Islet precursor cell (in vitro differentiated cells): ENCODE measurements at regions not wholly inside any gene's neighbourhood (a gene's known extent, or its start where the extent isn't known, plus 50 kb on each side); places are given as distances from the start of the nearest gene placed in this dataset.

Source experiments
- DNase-seq: peaks from one replicate; pipeline ENCODE4 v3.0.0-alpha.2; 2018

DNA sequence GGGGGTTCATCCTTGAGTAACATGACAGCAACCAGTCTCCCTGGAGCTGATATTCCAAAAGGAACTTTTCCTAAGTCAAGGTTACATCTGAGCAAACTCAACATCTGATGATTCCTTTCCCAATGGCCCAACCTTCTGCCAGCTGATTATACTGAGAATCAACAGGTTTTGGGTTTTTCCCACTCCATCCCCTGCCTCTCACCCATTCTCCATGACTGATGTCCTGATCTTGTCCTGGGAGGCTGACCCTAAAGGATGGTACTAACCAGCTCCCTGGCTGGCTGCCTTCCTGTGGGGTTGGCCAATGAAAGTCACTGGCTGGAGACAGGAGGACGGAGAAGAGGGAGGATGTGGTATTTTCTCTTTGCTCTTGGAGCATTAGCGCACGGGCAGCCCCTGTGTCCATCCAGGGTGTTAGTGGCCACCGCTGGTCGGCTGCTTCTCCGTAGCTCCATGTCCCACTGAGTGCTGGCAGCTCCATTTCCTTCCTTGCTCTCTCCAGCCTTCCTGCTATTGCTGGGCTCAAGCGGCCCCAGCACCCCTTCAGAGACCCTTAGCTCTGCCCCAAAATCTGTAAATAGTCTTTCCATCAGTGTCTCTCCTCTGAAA, 306.2 kb upstream of the PITRM1 start:
- DNase-seq: no peak

DNA sequence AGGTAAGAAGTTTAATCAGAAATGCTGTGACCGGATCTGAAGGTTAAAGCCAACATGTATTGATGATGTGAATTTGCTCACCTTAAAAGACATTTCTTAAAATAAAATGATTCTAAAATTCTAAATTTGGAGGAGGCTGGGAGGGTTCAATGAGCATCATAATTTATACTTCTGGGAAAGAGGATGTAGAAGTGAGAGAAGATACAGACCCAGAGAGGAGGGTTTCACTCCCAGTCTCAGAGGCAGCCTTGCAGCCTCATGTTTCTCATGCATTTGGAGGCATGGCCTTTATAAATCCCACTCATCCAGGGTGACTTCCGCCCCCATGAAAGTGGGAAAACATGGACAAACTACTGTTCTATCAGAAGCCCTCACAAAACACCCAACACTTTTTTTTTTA, 305.6 kb upstream of the PITRM1 start:
- DNase-seq: no peak

DNA sequence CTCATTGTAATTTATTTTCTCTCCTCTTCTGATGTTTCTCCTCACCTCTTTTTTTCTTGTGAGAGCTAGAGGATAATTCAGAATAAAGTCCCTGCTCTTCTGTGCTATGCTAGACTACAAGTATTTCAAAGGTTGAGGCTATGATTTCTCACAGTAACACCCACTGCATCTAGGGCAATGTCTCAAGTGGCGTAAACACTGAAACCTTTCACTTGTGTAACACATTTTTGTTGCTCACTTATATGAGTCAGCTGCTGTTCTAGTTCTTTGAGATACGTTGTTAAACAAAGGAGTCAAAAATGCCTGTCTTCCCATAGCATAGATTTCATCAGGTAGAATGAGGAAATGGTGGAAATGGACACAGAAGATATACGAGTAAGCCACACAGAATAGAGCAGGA, 305.1 kb upstream of the PITRM1 start:
- DNase-seq: no peak

DNA sequence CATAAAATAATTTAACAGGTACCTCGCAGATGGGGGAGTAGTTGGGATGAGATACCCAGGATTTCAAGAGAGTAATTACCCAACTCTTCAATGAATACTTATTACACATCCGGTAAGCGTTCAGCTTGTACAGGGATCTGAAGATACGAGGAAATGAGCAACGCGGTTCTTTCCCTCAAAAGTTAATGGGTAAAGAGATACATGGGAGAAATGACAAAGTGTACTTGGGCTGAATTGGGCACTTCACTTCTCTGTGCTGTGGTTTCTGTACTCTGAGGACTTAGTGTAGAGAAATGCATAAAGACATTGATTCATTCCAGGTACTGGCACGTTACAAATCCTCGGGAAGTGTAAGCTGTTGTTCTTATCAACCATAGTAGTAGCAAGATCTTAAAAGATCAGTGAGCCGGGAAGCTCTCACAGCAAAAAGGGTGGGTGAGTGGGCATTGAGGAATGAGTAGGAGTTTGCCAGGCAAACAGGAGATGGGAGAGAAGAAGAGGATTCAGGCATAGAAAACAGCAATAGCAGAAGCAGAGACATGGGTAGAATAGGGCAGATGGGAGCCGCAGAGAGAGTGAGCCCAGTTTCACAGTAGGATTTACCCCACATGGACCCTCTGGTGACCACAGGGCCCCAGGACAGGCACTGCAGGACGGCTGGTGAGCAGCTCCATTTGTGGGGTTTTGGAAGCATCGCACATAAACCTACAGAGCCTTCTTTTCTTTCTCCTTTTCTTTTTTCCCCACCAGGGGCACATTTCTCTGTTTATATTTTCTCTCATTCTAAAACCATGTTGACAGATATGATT, 304.3 kb upstream of the PITRM1 start:
- no peak for DNase-seq

DNA sequence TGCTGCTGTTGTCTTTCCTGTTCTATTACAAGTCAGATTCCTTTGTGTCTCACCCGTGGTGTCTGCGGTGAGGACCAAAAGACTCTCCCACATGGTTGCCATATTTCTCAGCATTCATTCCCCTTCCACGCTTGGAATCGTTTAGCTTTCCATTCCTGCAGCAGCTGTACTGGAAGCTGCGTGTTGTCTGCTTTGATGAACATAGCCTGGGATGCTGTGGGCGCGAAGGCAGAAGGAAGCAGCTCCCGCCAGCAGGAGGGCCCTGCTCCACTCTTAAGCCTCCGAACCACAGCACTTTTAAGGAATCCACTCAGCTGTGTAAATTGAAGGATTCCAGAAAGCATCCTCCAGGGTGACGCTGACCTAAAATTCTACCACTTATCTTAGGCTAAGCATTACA, 303.6 kb upstream of the PITRM1 start:
- peak; percentile 13 for DNase-seq

DNA sequence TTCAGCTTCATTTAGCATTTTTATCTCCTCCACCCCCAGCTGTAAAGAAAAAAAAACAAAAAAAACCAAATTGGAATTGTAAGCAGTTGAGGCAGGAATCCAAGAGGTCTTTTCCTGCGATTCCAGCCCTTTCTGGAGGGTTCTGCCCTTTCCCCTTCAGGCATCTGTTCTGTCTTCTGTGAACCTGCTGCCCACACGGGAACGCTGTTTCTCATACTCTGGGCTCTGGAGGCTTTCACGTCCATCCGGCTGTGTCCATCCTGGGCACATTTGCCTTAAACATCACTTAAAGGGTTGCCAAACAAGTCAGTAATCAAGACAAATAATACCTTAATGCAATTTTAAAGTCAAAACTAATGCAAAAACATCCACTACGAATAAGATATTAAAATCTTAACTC, 302.8 kb upstream of the PITRM1 start:
- no peak for DNase-seq

DNA sequence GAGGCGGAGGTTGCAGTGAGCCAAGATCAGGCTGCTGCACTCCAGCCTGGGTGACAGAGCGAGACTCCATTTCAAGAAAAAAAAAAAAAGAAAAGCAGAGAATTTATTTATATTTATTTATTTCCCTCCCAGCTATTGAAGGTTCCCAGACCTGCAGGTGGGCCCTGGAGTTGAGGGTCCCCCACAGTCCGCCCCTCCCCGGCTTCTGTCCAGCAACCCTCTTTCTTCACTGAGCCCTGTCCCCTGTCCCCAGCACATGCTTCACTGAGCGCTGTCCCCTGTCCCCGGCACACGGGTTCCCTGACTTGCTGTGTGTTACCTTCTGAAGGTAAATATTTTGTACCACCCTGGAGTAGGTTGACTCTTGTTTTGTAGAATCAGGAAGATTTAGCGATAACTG, 301.7 kb upstream of the PITRM1 start:
- DNase-seq: no peak

DNA sequence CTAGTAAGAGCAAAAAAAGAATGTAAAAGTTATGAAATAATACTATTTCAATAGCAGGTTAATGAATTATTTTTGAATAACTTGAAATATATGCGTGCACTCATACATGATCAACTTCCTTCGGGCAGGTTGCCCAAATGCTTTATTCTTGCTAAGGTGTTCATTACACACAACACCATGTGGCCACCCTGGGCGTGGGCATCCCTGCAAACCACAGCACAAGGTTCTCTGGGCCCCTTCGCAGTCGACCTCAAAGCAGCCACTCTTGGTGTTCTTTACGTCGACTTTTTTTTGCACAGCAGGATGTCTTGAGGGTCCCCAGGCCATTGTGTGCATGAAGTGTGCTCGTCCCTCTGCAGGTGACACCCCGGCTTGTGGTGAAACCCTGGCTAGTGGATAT, 300.7 kb upstream of the PITRM1 start:
- no peak for DNase-seq

DNA sequence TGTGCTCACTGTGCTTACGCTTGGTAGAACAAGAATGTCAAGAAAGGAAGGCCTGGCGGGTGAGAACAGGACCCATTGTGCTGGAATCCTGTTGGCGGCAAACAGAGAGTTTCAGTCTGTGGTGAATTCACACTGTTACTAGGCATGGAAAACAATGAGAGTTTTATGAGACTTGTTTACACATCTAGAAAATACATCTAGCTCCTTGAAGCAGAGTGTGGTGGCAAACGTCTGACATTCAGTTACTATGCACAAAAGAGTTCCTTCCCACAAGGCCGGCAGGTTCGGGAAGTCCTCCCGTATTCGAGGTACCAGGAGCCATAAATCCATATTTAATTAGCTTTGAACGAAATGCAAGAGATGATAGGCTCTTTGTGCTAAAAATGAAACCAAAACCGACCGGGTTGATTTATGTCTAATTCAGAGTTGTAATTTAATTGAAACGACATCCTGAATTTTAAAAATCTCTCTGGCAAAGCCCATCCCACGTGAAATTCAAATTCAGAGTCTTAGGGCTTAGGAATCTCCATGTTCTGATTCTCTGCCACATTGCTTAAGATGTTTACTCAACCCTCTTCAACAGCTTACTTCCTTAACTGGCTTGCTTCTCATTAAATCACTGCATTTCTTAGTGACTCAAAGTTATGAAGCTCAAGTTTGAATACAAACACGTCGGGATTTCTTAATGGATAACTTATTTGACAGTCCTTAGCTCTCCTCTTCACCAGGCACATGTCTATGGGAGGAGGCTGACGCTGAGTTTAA, 299.9 kb upstream of the PITRM1 start:
- DNase-seq: no peak

DNA sequence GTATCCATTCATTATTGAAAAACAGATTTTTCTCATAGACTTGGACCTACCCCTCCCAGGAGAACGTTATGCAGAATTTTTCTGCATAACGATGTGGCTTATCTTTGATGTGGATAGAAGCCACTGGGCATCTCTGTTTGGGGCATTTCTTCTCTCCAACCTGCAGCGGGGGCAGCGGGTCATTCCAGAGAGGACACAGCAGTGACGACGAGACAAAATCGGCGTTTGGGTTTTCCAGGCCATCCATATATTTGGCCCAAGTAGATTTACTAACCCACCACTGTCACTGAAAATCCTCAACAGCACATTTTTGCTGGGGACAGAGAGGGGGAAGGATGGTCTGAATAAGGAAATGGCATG, 299.3 kb upstream of the PITRM1 start:
- no peak for DNase-seq

DNA sequence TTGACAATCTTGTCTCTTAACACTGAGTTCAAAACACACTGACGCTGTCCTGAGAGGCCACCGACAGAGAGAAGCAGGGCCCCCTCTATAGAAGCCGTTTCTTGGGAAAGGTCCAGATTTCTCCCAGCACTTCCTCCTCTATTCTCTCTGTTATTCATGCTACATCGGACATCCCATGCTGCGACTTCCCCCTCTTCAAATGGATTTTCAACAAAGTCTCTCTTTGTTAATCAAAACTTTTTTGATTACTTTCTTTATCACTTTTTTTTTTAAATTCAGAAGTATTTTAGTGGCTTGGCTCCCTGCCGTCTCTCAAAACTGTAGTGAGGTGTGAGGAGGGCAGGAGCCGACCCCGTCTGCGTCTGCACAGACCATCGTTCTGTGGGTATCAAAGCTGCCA, 298.9 kb upstream of the PITRM1 start:
- DNase-seq: no peak

DNA sequence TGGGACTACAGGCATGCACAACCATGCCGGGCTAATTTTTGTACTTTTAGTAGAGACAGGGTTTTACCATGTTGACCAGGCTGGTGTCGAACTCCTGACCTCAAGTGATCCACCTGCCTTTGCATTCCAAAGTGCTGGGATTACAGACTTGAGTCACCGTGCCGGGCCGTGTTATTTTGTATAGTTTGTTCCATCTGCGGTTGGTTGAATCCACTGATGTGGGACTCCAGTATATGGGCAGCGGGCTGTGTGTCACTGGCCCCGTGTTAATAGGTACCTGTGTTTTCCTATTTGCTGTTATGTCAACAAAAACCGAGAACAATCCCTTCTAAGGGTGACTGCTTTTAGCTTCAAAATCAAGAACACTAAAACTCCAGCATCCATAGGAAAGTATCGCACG, 297.6 kb upstream of the PITRM1 start:
- DNase-seq: peak; percentile 12

DNA sequence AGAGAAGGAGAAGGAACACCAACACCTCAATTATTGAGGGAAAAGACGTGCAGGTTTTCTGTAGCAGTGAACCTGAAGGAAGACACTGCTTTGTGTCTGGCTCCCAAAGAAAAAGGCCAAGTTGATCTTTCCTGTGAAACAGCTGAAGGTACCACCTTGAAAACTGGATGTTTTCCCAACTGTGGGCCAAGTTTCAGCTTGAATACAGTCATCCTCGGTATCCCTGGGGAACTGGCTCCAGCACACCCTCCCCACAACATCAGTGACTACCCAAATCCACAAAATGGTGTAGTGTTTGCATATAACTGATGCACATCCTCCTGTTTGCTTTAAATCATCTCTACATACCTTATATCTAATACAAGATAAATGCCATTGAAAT, 297.0 kb upstream of the PITRM1 start:
- DNase-seq: no peak

DNA sequence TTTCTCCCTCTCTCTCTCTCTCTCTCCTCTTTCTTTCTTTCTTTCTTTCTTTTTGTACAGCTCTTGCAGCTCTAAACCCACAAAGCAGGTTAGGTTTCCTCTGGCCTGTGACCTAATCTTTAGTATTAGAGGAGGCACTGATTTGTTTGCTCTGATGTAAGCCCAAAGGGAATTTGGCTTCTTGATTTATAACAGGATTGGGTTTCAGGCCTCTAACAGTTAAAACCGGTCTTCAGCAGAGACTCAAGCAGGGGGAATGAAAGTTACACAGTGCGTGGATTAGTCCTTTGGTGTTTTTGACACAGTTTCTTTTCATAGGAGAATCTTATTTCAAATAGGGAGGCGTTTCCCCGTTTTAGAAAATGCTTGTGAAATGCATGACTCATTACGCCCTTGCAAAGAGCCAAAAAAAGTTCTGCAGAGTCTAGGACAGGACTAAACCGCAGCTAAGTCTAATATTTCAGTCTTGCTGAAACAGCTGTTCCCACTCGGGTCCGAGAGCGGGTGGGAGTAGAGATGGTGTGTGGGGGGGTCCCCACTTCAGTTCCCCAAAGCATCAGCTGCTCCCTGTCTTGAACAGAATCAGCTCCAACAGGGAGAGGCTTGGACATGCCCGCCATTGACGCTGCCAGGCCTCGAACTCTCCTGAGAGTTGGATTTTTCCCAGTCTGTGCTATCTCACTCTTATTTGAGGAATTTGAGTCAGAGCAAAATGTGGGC, 296.5 kb upstream of the PITRM1 start:
- DNase-seq: peak; percentile 56

DNA sequence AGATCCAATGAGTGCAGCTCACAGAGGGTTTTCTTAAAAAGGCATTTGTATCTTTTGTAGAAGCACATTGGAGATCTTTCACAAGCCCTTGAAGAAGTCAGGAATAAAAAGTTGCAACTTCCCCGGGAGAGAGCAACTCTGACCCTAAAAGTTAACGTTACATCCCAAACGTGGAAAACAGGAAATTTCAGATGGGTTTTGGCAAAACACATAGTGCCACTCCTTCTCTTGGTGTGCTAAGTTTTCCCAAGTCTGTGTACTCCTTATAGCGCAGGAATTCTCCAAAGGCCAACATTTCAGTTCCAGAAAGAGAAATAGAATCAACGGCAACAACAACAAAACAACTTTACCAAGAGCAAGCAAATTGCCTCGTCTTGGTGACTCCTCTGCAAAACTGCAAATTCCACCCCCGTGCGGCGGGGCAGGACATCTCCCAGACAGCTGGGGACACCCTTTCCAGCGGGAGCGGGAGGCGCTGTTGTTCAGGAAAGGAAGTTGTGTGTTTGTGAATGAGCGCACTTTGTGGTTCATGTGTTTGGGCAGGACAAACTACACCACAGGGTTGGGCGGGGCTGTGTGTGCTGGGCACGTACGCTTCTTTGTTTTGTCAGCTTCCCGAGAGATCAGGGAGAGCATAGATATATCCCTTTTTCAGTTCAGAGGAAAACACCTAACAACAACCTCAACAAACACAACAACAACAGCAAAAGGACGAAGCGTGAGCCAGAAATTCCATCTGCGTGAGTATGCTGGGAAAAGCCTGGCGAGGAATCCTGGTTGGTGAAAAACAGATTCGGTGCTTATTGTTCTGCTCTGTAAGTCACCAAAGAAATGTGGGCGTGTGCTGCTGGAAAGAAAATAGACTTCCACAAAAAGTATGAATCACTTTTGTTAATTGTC, 294.7 kb upstream of the PITRM1 start:
- DNase-seq: peak; percentile 94

DNA sequence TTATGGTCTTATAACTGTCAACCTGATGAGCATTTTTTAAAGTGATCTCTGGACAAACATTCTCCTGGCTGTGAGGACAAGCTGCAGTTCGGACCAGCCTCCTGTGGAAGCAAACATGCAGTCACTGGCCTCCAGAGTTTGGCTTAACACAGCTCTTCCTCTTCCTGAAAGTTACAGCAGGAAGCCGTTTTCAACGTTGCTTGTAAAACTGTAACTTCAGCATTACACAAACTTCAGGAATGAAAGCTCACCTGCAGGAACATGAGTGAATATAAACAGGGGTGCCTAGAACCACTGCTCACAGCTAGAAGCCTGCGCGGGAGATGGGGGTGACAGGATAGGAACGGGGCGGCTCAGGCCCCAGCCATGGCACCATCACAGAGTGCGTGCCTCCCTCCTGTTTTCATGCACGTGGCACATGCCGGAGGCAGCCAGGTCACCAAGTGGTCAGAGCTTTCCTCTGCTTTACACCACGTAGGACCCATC, 292.9 kb upstream of the PITRM1 start:
- peak; percentile 46 for DNase-seq

DNA sequence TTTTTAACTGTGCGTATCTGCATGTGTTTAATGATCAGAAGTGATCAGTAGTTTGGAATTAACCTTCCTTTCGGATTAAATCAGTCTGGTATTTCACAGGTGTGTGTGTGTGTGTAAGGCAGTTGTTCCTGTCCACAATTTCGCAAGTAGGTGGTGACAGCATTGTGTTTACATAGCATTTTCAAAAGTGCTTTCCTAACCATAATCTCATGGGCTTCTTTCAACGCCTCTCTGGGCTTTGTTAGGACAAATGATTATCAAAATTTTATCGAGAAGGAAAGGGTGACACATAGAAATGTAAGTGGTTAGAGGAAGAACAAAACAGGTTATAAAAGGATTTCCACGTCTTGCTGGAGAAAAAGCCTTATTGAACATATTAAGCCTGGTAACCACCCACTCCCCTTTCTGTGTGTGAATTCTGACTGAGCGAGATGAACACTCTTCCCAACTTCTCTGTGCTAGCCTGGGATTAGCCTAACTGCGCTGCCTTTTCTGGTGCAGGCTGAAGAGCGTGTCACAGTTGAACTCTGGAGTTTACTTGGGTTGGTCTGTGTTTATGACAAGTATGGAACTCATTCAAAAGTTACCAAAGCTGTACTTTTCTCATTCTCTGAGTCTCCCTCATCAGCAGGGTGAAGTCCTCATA, 292.3 kb upstream of the PITRM1 start:
- peak; percentile 37 for DNase-seq

DNA sequence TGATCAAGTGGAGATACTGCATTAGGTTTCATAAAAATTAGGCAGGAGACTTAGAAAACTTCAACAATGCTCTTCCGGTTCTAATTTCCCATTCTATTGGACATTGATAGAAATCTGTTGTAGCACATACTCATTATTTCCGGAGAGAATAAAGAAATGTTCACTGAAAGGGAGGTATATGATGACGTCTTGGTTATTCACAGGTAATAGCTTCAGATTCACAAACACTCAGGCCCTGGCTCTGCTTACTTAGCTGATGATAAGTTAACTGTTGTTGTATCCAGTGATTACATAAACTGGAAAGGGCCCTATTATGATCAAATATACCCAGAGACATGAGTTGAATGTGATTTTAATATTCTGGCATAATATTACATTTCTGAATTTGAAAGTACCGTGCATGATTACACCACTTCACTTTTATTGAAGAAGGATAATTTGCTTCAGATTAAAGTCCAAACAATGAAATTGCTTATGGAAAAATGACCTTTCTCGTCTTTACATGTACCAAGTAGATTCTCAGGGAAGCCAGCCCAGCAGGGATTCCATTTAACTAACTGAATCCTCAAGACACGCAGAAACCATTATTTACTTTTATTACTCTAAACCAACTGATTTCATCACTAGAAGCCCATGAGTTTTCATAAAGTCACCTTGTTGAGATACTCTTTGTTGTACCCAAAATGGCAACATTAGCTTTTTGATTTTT, 288.0 kb upstream of the PITRM1 start:
- DNase-seq: no peak

DNA sequence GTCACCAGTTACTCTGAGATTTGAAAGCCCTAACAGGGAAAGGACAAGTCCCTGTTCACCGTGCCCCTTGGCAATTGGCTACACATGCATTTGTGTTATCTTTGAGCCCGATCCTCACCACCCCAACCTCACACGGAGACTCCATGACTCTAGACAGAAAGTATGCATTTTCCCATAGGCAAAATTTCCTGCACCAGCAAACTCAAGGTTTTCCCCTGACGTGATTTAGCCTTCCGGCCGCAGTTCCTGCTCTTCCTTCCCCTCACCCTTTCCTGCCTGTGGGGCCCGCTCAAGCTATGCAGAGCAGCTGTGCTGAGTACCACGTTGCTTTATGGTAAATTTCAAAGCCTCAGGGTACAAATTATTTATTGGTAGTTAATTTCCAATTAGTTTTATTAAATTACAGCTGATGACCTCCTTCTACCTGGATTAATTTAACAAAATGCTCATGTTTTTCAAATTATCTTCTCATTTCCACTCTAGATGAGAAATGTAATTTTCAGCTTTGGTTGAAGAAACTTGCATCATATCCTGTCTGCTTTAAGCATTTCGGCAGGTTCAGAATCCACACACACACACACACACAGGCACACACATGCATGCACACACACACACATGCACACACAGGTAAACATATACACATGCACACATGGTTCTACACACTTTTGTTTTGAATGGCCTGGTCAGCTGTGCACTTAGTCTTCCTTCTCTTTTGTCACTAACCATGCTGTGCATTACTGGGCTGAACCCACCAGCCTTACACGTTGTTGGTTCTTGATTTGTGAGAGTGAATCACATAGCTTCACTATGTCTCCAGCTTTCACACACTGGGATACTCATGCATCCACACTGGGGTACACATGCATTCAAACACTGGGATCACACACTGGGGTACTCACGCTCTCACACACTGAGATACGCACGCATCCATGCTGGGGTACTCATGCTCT, 283.1 kb upstream of the PITRM1 start:
- peak; percentile 93 for DNase-seq
